GM21381 (cell line): ENCODE measurements at regions not wholly inside any gene's neighbourhood (a gene's known extent, or its start where the extent isn't known, plus 50 kb on each side); places are given as distances from the start of the nearest gene placed in this dataset.

Source experiments
- ATAC-seq: cut with Tn5 transposase; IDR thresholded peaks from one replicate; pipeline ENCODE4 v1.9.1; 2021; ENCODE audit warnings: mild to moderate bottlenecking, moderate library complexity; ENCODE audit not compliant: unreplicated experiment

- ATAC-seq, result no peak
Observed at GRCh38 chr18:28408528-28408927, 231.6 kb upstream of the CDH2 start.

DNA sequence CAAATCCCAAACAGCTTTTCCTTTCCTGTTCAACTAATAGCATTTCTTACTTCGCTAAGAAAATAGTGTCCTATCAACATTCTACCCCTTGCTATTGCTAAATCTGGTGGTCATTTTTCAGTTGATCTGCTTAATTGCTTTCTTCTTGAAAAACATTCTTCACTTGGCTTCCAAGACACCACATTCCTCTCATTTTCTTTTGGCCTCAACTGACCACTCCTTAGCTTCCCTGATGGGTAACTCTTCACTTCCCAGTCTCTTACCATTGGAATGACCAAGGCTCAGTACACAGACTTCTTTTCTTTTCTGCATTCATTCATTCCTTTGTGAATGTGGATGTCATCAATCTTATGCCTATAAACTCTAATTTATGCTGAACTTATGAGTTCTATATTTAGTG lies 230.8 kb upstream of the CDH2 start:
- no peak for ATAC-seq

- no peak for ATAC-seq
Observed at GRCh38 chr18:28406533-28406932, 229.6 kb upstream of the CDH2 start.

DNA sequence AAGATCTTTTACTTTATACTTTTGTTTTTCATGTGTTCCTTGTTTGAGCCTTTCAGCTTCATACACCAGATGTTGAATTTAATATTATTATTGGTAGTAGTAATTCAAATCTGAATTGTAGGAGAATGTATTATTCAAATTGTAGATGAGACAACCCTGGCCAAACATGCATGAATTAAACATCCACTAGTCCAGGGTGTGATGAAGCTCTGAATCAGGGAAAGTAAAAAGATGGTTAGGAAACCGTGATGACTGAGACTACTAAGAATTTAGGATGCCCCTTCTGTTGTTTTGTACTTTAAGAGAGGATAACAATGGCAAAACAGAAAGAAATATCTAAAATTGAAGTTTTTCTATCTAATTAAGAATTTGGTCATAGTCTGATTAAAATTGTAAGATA lies 227.8 kb upstream of the CDH2 start:
- ATAC-seq, result no peak

DNA sequence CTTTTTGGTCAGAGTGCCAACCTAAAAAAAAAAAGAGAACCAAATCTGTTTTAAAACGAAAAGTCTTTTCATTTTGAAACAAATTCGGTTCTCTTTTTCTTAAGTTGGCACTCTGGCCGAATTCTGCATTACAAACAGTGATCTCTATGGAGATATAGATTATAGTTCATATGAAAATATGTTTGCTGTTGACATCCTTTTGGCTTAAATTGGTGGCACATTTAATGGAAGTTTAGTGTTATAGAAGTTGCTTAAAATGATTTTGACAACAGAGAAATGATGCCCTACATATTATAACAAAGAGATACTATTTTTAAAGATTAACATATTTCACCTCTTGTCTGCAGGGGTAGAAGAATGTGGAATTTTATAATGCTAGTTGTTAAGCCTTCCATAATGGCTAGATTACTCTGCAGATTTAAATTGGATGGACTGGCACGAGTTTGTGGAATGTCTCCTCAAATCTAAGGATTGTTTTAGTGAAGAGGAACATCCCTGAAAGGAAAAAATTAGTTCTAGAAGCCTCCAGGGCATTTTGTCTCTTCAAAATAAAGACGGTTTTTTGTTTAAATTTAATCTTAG lies 222.9 kb upstream of the CDH2 start:
- ATAC-seq, result no peak

GRCh38 chr18:28398471-28398870 lies 221.5 kb upstream of the CDH2 start:
- ATAC-seq, result no peak

DNA sequence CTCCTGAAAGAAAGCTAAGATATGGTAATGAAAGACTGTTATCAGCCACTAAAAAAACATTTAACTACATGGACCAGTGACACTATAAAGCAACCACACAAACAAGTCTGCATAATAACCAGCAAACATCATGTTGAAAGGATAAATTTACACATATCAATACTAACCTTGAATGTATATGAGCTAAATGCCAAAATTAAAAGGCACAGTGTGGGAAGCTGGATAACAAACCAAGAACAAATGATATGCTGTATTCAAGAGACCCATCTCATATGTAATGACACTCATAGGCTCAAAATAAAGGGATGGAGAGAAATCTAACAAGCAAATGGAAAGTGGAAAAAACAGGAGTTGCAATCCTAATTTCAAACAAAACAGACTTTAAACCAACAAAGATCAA lies 213.1 kb upstream of the CDH2 start:
- ATAC-seq, result no peak

GRCh38 chr18:28382215-28382879 lies 205.4 kb upstream of the CDH2 start:
- no peak for ATAC-seq

DNA sequence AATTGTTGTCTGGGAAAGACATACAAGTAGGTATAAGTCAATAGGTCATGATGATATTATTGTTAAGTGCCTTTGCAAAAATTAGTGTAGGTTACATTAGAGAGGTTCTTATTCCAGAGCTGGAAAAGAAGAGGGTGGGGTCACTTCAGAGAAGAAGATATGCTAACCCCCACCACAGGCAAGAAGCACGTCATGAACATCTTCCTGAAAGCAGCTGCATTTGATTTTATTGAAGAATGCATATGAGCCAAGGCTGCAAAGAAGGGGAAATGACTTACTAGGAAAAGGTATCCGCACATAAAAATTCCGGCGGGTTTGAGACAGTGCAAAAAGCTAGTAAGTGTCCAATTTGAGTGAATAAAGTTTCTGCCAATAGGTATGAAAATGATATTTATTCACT lies 195.3 kb upstream of the CDH2 start:
- no peak for ATAC-seq

GRCh38 chr18:28366676-28367075 lies 189.7 kb upstream of the CDH2 start:
- ATAC-seq, result no peak

GRCh38 chr18:28365411-28365831 lies 188.5 kb upstream of the CDH2 start:
- no peak for ATAC-seq

DNA sequence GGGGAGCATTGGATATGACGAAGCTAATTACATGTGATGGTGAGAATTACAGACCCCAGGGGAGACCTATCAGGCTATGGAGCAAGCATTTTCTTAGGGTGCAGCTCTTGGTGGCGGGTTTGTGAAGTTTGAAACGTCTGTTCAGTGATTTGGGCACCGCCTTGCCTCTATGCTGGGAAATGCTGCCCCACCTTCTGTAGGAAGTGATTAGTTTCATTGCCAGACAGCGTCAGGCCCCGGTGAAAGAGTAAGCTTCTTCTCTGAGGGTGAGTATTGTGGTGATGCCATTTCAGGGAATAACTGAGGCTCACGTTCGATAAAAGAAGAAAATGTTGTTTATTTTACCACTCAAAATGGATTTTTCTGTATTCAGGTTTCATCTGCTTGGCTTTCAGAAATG lies 186.2 kb upstream of the CDH2 start:
- ATAC-seq, result no peak

DNA sequence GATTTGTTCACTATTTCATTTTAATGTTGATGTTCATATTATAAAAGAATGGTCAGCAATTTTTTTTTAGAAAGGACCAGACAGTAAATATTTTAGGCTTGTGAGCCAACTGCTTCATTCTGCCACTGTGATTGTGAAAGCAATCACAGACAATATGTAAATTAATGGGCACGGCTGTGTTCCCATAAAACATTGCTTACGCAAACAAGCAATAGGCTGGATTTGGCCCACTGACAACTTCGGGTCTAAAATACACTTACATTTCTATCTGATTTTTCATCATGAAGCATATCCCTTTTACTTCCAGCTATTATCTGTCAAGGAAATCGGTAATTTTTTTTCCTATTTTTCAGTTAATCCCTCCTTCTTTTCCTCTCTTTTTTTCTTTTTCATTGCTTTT lies 182.2 kb upstream of the CDH2 start:
- ATAC-seq, result no peak

- no peak for ATAC-seq
Observed at GRCh38 chr18:28357766-28358401, 181.0 kb upstream of the CDH2 start.

DNA sequence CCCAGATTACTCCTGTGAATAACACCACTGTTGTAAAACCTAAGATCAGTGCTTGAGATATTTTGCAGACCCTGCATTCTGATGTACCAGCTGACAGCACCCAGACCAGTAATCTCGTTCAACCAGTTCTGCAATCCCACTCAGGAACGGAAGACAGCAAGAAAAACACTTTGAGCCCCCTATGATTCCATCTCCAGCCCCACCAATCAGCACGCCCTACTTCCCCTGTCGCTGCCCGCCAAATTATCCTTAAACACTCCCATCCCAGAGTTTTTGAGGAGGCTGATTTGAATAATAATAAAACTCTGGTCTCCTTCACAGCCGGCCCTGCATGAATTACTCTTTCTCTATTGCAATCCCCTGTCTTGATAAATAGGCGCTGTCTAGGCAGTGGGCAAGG lies 173.9 kb upstream of the CDH2 start:
- ATAC-seq, result no peak

DNA sequence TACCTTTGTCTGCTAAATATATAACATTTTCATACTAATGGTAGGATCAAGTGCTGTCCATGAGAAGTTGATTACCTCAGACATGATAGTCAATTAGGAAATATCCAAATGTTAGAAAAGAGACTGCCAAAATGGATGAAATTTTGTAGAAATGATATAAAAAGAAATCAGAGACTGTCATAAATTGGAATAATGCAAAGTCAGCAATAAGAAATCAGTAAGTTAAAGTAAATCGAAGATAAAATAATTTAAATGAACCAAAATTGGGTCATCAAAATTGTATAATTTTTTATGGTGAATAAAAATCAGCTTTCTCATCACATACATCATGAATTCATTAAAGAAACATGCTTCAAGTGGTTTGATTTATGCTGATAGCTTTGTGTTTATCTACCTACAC lies 165.3 kb upstream of the CDH2 start:
- ATAC-seq, result no peak

- ATAC-seq, result no peak
Observed at GRCh38 chr18:28338316-28338715, 161.4 kb upstream of the CDH2 start.

DNA sequence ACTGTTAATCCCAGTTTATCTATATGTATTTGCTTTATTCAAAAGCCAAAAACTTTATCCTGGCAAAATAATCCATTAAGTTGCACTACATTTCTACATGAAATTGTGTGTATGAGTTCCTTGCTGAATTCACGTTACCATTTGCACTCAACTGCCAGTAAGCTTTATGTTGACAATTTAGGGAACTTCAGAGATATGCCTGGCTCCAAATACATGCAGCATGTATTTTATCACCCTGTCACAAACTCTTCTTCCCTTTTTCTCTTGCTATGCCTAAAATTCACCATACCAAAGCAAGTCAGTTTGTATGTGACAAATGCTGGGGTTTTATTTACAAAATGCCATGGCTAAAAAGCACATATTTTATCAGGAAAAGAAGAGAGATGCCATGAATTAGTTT lies 157.6 kb upstream of the CDH2 start:
- ATAC-seq, result no peak

- no peak for ATAC-seq
Observed at GRCh38 chr18:28332071-28332470, 155.1 kb upstream of the CDH2 start.

GRCh38 chr18:28331551-28331950 lies 154.6 kb upstream of the CDH2 start:
- ATAC-seq, result no peak

DNA sequence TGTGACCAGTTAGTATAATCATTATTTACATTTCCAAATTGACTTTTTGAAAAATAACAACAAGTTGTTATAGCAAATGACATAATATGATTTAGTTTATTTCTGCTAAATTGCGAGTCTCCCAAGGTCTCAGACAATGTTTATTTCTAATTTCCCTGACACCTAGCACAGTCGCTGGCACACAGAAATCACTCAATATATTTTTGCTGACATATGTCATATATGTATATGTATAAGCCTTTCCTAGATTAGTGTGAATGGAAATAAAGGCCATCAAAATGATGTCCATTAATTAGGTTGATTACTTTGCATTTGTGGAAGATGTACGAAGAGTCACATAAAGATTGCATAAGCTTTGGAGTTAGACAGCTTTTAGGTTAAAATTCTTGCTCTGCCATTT lies 136.7 kb upstream of the CDH2 start:
- no peak for ATAC-seq

- ATAC-seq, result no peak
Observed at GRCh38 chr18:28288784-28289183, 111.9 kb upstream of the CDH2 start.

- no peak for ATAC-seq
Observed at GRCh38 chr18:28287146-28287545, 110.2 kb upstream of the CDH2 start.
